ENCODE measurements at regions not wholly inside any gene's neighbourhood (a gene's known extent, or its start where the extent isn't known, plus 50 kb on each side); places are given as distances from the start of the nearest gene placed in this dataset.
A peak's percentile ranks its signal among the peaks of the same experiment; 100 is the strongest.
"Not testable (repeated sequence)": the region's sequence is repeated elsewhere in the genome, so short reads cannot be mapped to it uniquely, and the experiment has no call there.

GRCh38 chr14:71618047-71618446 is 314.2 kb upstream of the RGS6 start:
- DNase-seq = no peak

GRCh38 chr14:71618716-71619115 is 313.5 kb upstream of the RGS6 start:
- DNase-seq = no peak

GRCh38 chr14:71619472-71619871 is 312.8 kb upstream of the RGS6 start:
- no peak for DNase-seq

GRCh38 chr14:71620401-71620800 is 311.8 kb upstream of the RGS6 start:
- no peak for DNase-seq

GRCh38 chr14:71621276-71621675 is 311.0 kb upstream of the RGS6 start:
- DNase-seq = no peak

GRCh38 chr14:71621980-71622605 is 310.1 kb upstream of the RGS6 start:
- DNase-seq = no peak

GRCh38 chr14:71623939-71624338 is 308.3 kb upstream of the RGS6 start:
- DNase-seq = no peak

- peak; percentile 61 for DNase-seq
These were observed 307.1 kb upstream of the RGS6 start for GRCh38 chr14:71625175-71625574.

GRCh38 chr14:71625891-71626701 is 306.1 kb upstream of the RGS6 start:
- no peak for DNase-seq

- no peak for DNase-seq
These were observed 303.8 kb upstream of the RGS6 start for GRCh38 chr14:71628433-71628832.

- no peak for DNase-seq
These were observed 303.0 kb upstream of the RGS6 start for GRCh38 chr14:71629250-71629649.

GRCh38 chr14:71629765-71630492 is 302.3 kb upstream of the RGS6 start:
- no peak for DNase-seq

GRCh38 chr14:71631030-71631429 is 301.2 kb upstream of the RGS6 start:
- not testable (repeated sequence) for DNase-seq

- DNase-seq = no peak
These were observed 299.7 kb upstream of the RGS6 start for GRCh38 chr14:71632440-71632946.

- no peak for DNase-seq
These were observed 296.2 kb upstream of the RGS6 start for GRCh38 chr14:71636076-71636475.

GRCh38 chr14:71636820-71637471 is 295.3 kb upstream of the RGS6 start:
- DNase-seq = no peak

- DNase-seq = no peak
These were observed 293.6 kb upstream of the RGS6 start for GRCh38 chr14:71638523-71639196.

GRCh38 chr14:71642715-71643114 is 289.5 kb upstream of the RGS6 start:
- DNase-seq = no peak

- DNase-seq = no peak
These were observed 286.6 kb upstream of the RGS6 start for GRCh38 chr14:71645656-71646055.

- no peak for DNase-seq
These were observed 285.7 kb upstream of the RGS6 start for GRCh38 chr14:71646518-71646917.

- no peak for DNase-seq
These were observed 285.0 kb upstream of the RGS6 start for GRCh38 chr14:71647086-71647784.

- DNase-seq = no peak
These were observed 283.5 kb upstream of the RGS6 start for GRCh38 chr14:71648725-71649124.
